ENCODE measurements at regions not wholly inside any gene's neighbourhood (a gene's known extent, or its start where the extent isn't known, plus 50 kb on each side); places are given as distances from the start of the nearest gene placed in this dataset.
"Not testable (repeated sequence)": the region's sequence is repeated elsewhere in the genome, so short reads cannot be mapped to it uniquely, and the experiment has no call there.

- DNase-seq, result no peak
Measured at GRCh38 chr13:24563087-24563486, 50.5 kb upstream of the PARP4 start.

GRCh38 chr13:24563971-24564370 lies 51.4 kb upstream of the PARP4 start:
- DNase-seq, result not testable (repeated sequence)

GRCh38 chr13:24564881-24565280 lies 52.3 kb upstream of the PARP4 start:
- DNase-seq, result no peak

DNA sequence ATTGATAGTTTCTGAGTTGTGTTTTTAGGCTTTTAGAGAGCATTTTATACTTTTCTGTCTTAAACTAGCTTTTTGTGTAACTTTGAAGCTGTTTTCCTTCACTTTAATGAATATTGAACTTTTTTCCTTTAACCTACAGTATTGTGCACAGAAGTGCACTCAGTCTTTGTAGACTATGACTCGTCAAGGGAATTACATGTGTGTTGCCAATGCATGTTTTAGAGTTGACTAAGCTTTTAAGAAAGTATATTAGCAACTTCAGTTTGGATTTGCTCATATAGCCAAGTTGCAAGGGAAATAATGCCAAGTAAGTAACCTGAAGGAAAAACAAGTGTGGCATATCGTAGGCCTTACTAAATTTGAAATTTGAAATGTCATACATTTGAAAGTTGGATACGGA lies 55.0 kb upstream of the PARP4 start:
- not testable (repeated sequence) for DNase-seq

GRCh38 chr13:24574847-24575246 lies 62.3 kb upstream of the PARP4 start:
- DNase-seq, result no peak

- DNase-seq, result not testable (repeated sequence)
Measured at GRCh38 chr13:24580315-24580714, 67.7 kb upstream of the PARP4 start.

DNA sequence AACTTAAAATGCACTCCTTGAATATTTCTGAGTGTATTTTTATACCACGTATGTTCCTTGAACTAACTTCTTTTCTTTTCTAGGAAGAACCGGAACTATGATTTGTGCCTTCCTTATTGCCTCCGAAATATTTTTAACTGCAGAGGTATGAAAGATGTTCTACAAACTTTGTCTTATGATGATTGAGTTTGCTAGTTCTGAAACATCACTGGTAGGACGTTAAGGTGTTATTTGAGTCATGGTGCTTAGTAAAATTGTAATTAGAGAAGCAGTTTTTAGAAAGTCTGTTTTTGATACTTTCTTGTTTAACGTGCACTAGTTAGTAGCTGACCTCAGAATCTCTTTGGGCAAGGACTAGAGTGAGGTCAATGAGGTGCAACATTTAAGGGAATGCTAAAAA lies 69.0 kb upstream of the PARP4 start:
- DNase-seq, result not testable (repeated sequence)

DNA sequence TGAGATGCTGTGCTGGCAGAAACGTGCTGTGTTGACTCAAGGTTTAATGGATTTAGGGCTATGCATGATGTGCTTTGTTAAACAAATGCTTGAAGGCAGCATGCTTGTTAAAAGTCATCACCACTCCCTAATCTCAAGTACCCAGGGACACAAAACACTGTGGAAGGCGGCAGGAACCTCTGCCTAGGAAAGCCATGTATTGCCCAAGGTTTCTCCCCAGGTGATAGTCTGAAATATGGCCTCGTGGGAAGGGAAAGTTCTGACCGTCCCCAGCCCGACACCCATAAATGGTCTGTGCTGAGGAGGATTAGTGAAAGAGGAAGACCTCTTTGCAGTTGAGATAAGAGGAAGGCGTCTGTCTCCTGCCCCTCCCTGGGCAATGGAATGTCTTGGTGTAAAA lies 79.1 kb upstream of the PARP4 start:
- not testable (repeated sequence) for DNase-seq

DNA sequence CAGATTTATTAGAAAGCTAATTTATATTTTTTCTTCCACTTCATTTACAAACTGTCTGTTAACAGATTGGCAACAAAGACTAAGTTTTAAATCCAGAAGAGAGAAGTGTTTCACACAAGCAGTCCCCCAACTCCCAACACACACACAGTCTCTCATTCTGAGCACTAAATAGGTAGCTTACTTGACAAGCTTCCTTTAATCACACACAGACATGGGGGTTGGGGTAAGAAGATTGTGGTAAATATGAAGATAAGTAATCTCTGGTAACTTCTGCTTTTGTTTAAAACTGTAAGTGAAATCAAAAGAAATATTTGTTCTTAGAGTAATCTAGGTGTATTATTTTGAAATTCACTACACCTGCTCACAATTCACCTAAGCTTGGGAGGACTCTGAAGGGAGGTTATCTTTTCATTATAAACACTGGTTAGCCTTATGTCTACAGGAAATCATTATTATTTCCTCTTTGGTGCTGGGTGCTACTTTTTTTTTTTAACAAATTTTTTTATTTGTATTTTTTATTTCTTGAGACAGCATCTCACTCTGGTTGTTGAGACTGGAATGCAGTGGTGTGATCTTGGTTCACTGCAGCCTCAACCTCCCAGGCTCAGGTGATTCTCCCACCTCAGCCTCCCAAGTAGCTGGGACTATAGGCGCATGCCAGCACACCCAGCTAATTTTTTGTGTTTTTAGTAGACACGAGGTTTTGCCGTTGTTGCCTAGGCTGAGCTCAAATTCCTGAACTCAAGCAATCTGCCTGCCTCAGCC lies 82.1 kb upstream of the ATP12A start:
- not testable (repeated sequence) for DNase-seq

GRCh38 chr13:24599019-24599791 lies 81.0 kb upstream of the ATP12A start:
- not testable (repeated sequence) for DNase-seq

GRCh38 chr13:24605923-24606372 lies 74.3 kb upstream of the ATP12A start:
- no peak for DNase-seq

GRCh38 chr13:24606486-24607170 lies 73.6 kb upstream of the ATP12A start:
- DNase-seq, result no peak

DNA sequence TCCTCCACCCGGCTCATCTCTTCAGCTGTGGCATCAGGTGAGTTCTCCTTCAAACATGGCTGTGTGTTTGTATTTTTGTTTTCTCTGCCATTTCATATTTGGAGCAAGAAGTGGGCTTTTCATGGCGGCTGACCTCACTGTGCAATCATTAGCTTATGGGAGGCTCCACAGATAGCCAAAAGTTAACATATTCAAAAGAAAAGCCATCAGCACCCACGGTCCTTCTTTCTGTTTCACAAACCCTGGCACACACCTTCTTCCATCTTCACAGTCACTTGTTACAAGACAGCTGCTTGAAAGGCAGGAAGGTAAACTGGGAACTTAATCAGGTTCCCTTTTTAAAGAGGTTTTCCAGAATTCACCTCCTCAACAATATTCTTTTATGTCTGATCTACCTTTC lies 69.3 kb upstream of the ATP12A start:
- no peak for DNase-seq

DNA sequence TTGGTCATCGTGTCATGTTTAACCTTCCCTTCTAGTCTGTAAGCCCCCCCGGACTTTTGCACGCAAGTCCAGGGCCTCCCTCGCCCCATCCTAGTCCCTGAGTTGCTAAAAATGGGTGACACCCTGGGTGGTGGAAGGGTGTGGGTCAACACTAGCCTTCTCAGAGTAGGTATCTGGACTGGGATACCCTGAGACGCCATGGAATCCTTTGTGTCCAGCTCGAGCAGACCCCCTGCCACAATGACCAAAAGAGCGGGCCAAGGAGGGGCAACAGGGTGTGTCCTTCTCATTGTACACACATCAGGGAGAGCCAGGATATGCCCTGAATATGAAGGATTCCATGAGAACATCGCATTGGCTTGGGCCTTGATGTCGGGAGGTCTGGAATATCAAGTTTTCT lies 67.5 kb upstream of the ATP12A start:
- no peak for DNase-seq

DNA sequence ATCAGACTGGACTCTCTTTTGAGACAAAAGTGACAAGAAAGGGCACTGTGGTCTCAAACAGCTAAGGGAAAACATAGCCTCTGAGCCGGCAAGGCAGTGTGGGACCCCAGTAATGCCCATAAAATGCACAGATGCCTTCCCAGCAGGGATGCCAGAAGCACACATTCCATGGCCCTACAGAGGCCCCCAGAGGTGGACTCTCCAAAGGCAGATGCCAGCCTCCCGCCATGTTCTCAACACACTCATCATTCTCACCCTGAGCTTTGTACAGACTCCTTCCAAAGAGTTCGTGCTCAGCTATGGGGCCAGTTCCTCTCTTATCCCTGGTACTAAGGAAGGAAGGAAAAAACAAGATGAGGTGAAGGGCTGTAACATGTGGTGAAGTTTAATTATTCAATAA lies 67.1 kb upstream of the ATP12A start:
- DNase-seq, result no peak

- no peak for DNase-seq
Measured at GRCh38 chr13:24613755-24614154, 66.5 kb upstream of the ATP12A start.

DNA sequence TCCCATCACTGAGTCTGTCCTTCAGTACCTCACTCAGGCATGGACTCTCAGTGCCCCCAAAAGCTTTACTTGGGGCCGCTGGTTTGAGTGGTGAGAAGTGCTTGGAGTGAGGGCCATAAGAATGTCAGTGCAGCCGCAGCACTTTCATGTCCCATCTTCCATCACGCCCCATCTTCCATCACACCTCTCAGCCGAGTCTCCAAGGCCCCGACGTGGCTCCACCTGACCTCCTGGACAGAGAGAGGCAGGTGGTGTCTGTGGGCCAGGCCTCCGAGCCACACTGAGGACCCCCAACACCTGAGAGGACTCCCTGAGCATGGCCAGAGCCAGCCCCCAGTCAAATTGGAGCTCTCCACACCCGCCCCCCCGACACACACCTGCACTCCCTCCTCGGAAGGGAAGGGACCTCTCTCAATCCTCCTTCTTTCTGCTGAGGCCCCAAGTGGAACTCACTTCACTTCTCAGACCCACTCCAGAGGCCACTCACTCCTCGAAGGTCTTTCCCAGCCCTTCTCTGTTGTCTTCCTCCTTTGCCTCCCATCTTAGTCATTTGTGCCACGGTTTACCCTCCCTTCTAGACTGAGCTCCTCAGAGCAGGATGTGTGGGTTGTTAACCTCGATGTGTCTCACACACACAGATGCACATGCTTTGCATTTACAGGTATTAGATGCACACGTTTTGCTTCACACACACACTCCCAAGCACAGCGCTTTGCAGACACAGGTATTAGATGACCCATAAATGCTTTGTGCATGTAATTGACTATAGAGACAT lies 65.7 kb upstream of the ATP12A start:
- DNase-seq, result no peak

DNA sequence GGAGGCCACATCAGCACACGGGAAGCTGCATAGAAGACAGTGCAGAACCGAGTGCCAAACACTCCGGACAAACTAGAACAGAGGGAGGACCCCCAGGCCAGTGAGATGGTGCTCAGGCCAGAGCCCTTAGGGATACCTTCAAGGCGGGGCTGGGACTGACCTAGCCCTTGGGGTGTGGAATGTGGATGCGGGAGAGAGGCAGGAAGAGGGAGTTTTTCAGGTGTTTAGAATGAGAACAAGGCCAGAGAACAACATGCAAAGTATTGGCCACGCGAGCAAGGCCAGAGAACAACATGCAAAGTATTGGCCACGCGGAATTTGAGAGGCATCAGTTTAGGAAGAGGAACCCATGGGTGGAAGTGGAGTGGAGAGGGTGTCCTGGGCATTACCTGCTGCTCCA lies 65.1 kb upstream of the ATP12A start:
- DNase-seq, result no peak

DNA sequence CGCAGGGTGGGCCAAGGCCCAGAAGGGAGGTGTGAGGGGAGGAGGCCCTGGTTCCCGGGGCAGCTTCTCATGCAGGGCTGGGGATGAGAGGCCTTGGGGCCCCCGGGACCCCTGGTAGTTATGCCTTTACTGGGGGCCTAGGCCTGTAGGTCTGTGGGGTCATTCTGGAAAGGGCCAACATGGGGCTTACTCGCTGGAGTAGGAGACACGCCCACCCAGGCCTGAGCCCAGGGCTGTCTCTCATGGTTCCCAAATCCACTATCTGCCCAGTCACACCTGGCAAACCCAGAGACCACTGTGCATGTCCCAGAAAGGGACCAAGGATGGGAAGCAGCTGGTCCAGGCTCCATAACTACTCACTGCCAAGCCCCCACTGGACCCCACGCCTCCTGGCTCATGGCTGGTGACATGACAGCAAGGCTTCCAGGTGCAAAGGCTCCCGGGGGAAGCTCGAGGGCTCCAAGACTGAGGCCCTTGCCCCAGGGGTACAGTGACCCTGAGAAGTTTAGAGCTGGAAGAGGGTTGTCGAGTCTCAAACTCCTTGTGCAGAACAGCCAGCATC lies 64.2 kb upstream of the ATP12A start:
- DNase-seq, result no peak

- DNase-seq, result no peak
Measured at GRCh38 chr13:24616514-24616913, 63.7 kb upstream of the ATP12A start.

DNA sequence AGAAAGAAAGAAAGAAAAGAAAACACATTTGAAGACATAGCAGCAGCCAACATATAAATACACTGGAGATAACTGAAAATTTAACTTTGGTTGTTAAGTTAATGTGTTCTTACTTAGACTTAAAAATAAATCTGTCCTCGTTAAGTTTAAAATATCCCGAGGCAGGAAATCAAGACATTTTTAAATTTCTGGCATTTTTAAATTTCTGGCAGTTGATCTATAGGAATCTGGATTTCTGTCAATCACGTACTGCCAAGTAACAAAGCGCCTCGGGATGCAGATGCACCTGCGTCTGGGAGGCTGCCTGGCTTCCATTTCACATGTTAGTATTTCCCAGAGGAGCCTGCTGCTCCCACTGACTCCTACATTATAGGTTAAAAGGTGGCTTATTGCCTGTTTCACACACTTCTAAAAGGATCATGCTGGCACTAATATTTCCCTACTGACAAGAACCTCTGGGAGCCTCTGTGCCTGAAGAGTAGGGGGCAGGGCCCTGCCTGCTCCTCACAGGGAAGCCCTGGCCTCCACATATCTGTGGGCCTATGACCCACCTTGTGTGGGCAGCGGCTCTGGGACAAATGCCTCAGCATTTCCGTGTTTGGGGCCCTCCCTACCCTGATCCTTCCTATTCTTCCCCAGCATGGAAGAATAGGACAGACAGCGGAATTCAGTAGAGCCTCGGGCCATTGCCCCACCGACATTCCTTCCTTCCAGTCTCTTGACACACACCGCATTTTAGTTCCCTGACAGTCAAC lies 62.8 kb upstream of the ATP12A start:
- DNase-seq, result no peak
